Activated CD8-positive, alpha-beta memory T cell treated with anti-CD3 and anti-CD28 coated beads for 1 hour (primary cell): ENCODE measurements at regions not wholly inside any gene's neighbourhood (a gene's known extent, or its start where the extent isn't known, plus 50 kb on each side); places are given as distances from the start of the nearest gene placed in this dataset.

Experiments used
- DNase-seq, 2 donors: peaks; one replicate each; pipeline ENCODE4 v3.0.0-alpha.2; 2020; ENCODE audit warnings: low read depth in 1 of 2; ENCODE audit errors: extremely low read depth in 1 of 2

- no peak for DNase-seq
Observed at GRCh38 chr1:5548266-5548665, 444.0 kb downstream of the NPHP4 start.

GRCh38 chr1:5543235-5543634 is 449.0 kb downstream of the NPHP4 start:
- DNase-seq = no peak

- DNase-seq = no peak
Observed at GRCh38 chr1:5532811-5533210, 459.4 kb downstream of the NPHP4 start.

- DNase-seq = no peak
Observed at GRCh38 chr1:5526822-5527551, 465.2 kb downstream of the NPHP4 start.

GRCh38 chr1:5526385-5526750 is 465.9 kb downstream of the NPHP4 start:
- DNase-seq = no peak

- no peak for DNase-seq
Observed at GRCh38 chr1:5525597-5526384, 466.4 kb downstream of the NPHP4 start.

- DNase-seq = no peak
Observed at GRCh38 chr1:5522531-5523145, 469.6 kb downstream of the NPHP4 start.

GRCh38 chr1:5519366-5520135 is 472.7 kb downstream of the NPHP4 start:
- DNase-seq = no peak

GRCh38 chr1:5516756-5517155 is 475.5 kb downstream of the NPHP4 start:
- DNase-seq = no peak

- no peak for DNase-seq
Observed at GRCh38 chr1:5515501-5515900, 476.7 kb downstream of the NPHP4 start.

- peak; percentile 26 to 67 for DNase-seq
Observed at GRCh38 chr1:5514527-5515183, 477.6 kb downstream of the NPHP4 start.

- DNase-seq = no peak
Observed at GRCh38 chr1:5513846-5514526, 478.2 kb downstream of the NPHP4 start.

- no peak for DNase-seq
Observed at GRCh38 chr1:5513179-5513578, 479.0 kb downstream of the NPHP4 start.

- DNase-seq = no peak
Observed at GRCh38 chr1:5511381-5512097, 480.7 kb downstream of the NPHP4 start.

- peak; percentile 27 to 71 for DNase-seq
Observed at GRCh38 chr1:5509664-5510452, 482.4 kb downstream of the NPHP4 start.

GRCh38 chr1:5508669-5509330 is 483.4 kb downstream of the NPHP4 start:
- DNase-seq = no peak

GRCh38 chr1:5507340-5507739 is 484.9 kb downstream of the NPHP4 start:
- no peak for DNase-seq

GRCh38 chr1:5506634-5507033 is 485.6 kb downstream of the NPHP4 start:
- no peak for DNase-seq
